NB4 (cell line): ENCODE measurements at regions not wholly inside any gene's neighbourhood (a gene's known extent, or its start where the extent isn't known, plus 50 kb on each side); places are given as distances from the start of the nearest gene placed in this dataset.

Experiments used
- CTCF ChIP-seq: IDR thresholded peaks from one replicate; pipeline ENCODE4 v1.5.1; 2012; ENCODE audit warnings: low read depth, low read length
- MYC ChIP-seq: IDR thresholded peaks from 2 replicates; pipeline ENCODE4 v1.6.1; 2011; ENCODE audit warnings: low read depth, low read length
- POLR2A ChIP-seq: IDR thresholded peaks from 2 replicates; pipeline ENCODE4 v1.6.1; 2011; ENCODE audit warnings: mild to moderate bottlenecking; ENCODE audit not compliant: insufficient read length; ENCODE audit errors: extremely low read depth
- TF ChIP-seq, protein P1 (sequence below): IDR thresholded peaks from 2 replicates; pipeline ENCODE4 v1.6.1; 2011; ENCODE audit warnings: low read depth, low read length

DNA sequence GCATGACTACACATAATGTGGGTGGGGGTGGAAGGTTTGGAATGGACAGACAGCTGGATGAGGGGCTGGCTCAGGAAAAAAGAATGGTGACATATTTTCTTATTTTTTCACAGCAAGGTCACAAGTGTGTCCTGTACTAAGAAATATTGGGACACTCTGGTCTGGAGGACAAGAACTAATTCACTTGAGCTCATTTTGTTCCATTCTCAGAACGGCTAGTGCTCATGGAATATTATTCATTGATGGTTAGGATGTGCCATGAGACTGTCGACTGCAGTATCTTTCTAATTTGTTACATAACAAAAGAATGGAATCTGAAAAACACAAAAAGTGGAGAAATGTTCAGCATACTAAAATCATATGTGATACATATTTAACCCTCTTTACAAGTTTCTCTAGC, 149.5 kb downstream of the BMP4 start:
- TF ChIP-seq POLR2A (no peak), CTCF (no peak), MYC (no peak)
- TF ChIP-seq, protein P1, sequence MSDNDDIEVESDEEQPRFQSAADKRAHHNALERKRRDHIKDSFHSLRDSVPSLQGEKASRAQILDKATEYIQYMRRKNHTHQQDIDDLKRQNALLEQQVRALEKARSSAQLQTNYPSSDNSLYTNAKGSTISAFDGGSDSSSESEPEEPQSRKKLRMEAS, result no peak
